Activated T-helper 1 cell treated with anti-CD3 and anti-CD28 coated beads, Interleukin-2, amount 50 U/mL, for 16 hours (primary cell): ENCODE measurements at regions not wholly inside any gene's neighbourhood (a gene's known extent, or its start where the extent isn't known, plus 50 kb on each side); places are given as distances from the start of the nearest gene placed in this dataset.

Experiments
- DNase-seq, 2 donors: peaks; one replicate each; pipeline ENCODE4 v3.0.0-alpha.2; 2020; ENCODE audit warnings: low read depth in 1 of 2, low spot score in 1 of 2

- DNase-seq: no peak
Measured at GRCh38 chr10:60522617-60523016, 132.9 kb upstream of the ANK3 start.

DNA sequence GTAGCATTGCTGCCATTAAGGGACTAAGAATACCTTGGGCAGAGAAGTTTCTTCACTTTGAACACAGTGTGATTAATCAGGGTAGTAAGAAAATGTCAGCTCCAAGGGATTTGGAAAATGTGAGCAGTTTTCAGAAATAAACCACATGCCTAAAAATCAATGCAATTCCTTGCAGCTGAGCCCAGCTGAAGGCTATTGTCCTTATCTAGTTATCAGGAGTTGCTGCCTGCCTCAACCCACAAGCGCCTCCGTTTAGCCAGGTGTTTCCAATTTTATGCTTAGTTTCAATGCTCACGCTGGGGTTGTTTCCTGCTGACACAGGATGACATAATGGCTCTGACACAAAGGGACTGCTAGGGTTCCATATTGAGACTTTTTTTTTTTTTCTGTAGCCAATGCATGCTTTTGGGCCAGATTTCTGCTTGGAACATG lies 132.3 kb upstream of the ANK3 start:
- DNase-seq: no peak

DNA sequence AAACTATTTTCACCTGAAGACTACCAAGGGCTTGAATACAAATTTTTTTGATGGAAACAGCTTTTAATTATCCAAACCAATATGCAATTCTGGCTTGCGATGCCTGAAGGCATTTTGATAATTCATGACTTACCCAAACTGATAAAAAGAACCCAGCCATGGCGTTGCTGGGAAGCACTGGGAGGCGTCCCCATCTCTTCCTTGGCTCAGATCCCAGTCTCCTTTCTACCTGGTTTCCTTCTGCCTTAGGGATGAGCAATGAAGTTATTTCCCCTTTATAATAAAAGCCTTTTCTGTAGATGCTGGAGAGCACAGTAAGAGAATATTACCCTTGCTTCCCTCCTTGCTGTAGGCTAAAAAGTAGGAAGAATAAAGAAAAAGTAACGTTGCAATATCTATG lies 129.1 kb upstream of the ANK3 start:
- no peak for DNase-seq

DNA sequence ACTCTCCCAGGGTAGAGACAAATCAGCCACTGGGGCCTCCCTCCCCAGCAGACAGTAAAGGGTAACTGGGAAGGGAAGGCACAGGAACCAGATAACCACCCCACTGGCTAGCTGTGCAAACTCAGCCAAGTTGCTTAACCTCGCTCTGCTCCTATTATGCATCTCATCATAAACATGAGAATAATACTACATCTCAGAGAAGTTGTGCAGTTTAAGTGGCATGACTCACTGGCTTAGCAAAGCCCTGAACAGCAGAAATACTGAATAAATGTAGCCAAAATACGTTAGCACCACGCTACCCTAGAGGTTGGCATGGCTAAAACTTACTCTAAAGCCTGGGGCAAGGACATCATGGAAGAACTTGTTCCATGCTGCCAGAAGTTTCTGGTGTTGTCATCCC lies 128.1 kb upstream of the ANK3 start:
- DNase-seq: no peak

- DNase-seq: no peak
Measured at GRCh38 chr10:60513281-60513680, 123.6 kb upstream of the ANK3 start.

- no peak for DNase-seq
Measured at GRCh38 chr10:60511477-60512229, 122.0 kb upstream of the ANK3 start.

- DNase-seq: no peak
Measured at GRCh38 chr10:60508831-60509230, 119.2 kb upstream of the ANK3 start.

- DNase-seq: no peak
Measured at GRCh38 chr10:60508037-60508436, 118.4 kb upstream of the ANK3 start.

DNA sequence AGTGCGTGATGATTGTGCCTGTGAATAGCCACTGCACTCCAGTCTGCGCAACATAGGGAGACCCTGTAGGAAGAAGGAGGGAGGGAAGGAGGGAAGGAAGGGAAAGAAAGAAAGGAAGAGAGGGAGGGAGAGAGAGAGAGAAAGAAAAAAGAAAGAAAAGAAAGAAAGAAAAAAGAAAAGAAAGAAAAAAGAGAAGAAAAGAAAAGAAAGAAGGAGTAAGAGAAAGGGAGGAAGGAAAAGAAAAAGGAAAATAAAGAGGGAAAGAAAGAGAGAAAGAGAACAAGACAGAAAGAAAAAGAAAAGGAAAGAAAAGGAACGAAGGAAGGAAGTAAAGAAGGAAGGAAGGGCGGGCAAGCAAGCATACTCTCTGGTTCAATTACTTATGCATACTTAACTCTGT lies 112.9 kb upstream of the ANK3 start:
- no peak for DNase-seq

DNA sequence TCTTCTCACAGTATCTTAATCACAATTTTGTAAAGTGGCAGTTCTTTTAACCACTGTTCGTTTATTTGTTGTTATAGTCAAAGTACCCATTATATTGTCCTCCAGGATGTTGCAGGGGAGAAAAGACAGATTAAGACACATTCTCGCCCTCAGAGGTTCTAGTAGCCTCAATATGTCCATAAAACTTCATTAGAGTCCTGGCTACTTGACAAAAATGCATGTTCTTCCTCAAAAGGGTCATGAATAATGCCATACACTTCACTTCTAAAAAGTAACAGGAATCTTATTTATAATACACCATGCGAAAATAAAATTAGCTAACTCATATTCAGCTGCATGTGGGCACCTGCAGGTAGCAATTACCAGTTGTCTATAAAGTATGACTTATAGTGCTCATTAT lies 109.3 kb upstream of the ANK3 start:
- DNase-seq: no peak

- DNase-seq: no peak
Measured at GRCh38 chr10:60497364-60497763, 107.7 kb upstream of the ANK3 start.

GRCh38 chr10:60496181-60496580 lies 106.5 kb upstream of the ANK3 start:
- no peak for DNase-seq

DNA sequence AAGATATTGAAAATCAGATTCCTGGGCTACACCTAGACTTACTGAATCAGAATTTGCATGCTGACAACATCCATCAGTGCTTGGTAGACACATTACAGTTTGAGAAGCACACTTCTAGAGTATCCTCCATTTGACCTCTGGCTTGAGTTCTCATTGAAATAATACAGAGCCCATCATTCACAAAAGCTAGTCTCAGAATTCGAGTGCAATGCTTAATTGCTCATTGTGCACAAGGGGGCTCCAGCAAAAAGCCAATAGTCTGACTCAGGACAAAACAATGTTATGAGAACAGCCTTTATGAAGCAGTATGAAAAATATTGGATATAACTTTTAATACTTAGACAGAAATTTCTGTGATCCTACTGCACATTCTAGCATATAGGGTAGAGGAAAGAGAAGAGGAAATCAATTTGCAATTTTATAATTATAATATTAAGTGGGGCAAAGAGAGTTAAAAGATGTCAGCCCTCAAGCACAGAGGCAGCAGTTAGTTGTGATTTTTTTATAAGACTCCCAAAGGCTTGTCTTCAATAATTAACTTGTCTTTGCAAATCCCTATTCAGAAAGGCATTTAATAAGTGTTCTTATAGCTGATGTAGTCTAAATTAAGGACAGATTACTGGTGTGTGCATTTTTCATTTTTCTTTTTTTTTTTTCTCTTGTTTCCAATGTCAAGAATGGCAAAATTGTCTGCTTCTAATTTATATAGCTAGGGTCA lies 105.8 kb upstream of the ANK3 start:
- DNase-seq: no peak

GRCh38 chr10:60494774-60495173 lies 105.1 kb upstream of the ANK3 start:
- DNase-seq: no peak

GRCh38 chr10:60491162-60491561 lies 101.5 kb upstream of the ANK3 start:
- no peak for DNase-seq

DNA sequence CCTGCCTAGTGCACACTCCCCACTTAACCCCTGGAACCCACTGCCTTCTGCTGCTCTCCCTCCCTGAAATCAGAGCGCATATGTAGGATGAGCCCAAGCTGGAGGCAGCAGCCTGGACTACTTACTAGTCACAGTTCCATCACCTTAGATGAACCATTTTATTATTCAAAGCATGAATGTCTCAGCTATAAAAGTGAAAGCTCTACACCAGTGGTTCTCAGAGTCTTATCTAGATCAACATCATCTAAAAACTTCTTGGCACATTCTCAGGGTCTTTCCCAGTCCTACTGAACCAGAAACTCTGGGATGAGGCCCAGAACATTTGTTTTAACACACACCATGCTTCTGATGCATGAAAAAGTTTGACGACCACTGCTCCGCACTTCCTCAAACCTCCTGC lies 100.3 kb upstream of the ANK3 start:
- no peak for DNase-seq

GRCh38 chr10:60488111-60488669 lies 98.5 kb upstream of the ANK3 start:
- no peak for DNase-seq

DNA sequence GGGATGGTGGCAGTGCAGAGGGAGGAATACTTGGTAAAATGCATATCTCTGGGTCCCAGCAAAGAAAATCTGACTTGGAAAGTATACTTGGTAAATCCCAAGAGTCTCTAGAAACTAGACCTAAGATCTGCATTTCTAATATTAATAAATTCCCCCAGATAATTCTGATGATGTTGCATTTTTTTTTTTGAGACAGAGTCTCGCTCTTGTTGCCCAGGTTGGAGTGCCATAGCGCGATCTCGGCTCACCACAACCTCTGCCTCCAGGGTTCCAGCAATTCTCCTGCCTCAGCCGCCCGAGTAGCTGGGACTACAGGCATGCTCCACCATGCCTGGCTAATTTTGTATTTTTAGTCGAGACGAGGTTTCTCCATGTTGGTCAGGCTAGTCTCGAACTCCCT lies 97.9 kb upstream of the ANK3 start:
- no peak for DNase-seq

- DNase-seq: no peak
Measured at GRCh38 chr10:60485025-60485424, 95.3 kb upstream of the ANK3 start.

- DNase-seq: no peak
Measured at GRCh38 chr10:60480865-60481563, 91.3 kb upstream of the ANK3 start.

DNA sequence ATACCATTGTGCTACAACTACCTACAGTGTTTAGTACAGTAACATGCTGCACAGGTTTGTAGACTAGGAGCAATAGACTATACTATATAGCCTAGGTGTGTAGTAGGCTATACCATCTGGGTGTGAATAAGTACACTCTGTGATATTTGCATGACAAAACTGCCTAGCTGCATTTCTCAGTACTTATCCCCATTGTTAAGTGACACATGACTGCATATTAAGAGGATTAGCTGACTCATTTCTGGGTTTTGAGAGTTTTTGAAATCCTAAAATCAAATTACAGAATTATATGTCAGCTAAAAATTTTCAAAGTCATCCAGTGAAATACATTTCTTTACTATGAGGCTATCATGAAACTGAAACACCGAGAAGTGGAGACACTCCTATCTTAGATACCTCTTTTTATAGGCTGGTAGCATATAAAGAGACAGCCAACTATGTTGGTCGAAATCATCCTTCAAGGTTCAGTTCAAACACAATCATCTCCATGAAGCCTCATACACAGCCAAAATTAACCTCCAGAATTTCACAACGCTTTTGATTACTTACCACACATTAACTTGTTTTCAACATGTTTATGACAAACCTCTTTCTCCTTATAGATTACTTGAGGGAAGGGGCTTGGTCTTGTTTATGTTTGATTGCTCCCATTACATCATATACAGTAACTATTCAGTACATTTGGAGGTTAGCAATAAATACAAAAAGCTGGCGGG lies 89.8 kb upstream of the ANK3 start:
- DNase-seq: no peak
